LoVo (cell line): ENCODE measurements at regions not wholly inside any gene's neighbourhood (a gene's known extent, or its start where the extent isn't known, plus 50 kb on each side); places are given as distances from the start of the nearest gene placed in this dataset.

ENCODE experiments used
- DNase-seq: peaks from one replicate; pipeline ENCODE4 v3.0.0-alpha.2; 2016; ENCODE audit warnings: low spot score

DNA sequence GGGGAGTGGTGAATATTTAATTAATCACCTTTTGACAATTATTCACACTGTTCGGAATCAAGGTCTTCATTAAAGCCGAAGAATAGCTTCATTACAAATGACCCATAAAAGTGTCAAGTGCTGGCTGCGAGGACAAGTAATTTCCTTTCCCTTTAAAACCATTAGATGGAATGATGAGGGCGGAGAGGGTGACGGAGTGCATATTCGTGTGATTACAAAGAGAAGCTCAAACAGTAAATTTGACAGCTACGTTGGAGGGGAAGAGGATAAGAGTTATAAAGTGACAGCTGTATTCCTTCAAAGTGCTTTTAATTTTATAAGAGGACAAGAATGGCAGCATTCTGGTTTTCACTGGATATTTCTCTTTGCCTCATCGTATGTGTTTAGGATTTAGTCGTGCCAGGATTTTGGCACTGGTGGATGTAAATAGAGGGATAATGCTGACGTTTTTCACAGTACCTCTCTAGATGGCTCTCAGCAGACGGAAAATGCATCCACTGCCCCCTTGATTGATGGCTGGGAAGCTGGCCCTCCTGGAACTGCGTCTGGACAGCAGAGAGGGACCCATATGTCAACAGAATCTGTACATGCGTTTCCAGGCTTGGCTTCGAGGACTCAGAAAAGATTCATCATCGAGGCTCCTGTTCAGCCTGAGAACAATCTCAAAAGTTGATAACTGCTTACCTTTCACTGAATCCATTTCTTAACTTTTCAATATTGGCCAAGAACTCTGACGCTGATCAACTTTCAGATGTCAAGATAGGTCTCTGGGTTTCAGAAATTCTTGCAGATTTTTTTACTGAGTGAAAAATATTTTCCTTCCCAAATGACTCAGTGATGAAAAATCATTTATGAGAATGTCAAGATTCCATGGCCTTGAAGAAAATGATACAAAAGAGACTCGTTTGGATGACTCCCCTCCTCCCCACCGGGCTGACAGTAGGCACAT lies 50.4 kb upstream of the IRX2 start:
- no peak for DNase-seq
